ENCODE measurements at regions not wholly inside any gene's neighbourhood (a gene's known extent, or its start where the extent isn't known, plus 50 kb on each side); places are given as distances from the start of the nearest gene placed in this dataset.

DNA sequence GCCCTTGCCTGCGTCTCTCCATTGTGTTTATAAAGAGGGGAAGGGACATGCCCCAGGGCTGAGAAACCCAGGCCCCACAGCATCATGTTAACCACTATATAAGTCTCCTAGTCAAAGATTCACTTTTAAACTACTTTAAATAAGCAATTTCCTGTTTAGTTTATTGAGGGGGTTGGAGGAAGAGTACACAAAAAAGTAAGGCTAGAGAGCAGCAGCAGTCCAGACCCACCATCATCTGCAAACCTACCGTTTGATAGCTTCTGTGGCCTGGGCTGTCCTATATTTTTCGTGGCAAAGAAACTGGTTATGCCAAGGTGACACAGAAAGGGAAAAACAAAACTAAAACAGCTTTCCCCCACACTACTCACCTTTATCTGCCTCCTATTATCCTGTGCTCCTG, 646.1 kb downstream of the IRS1 start:
- intact Hi-C loops (cut with DNase I; ENCODE audit: low total_unique reads), result no loop called here
- Histone ChIP-seq H3K9me3 (no peaks in the 10 kb centered on the region), H3K36me3 (no peaks in the 10 kb centered on the region), H3K4me1 (peaks cover 0 to 7% (median 0%) of the 10 kb centered on the region in 4 donors), H3K27me3 (no peaks in the 10 kb centered on the region), H3K4me3 (no peak overlapping the region), H3K27ac (no peak overlapping the region)
- DNase-seq, result no peak
- TF ChIP-seq, protein P1, sequence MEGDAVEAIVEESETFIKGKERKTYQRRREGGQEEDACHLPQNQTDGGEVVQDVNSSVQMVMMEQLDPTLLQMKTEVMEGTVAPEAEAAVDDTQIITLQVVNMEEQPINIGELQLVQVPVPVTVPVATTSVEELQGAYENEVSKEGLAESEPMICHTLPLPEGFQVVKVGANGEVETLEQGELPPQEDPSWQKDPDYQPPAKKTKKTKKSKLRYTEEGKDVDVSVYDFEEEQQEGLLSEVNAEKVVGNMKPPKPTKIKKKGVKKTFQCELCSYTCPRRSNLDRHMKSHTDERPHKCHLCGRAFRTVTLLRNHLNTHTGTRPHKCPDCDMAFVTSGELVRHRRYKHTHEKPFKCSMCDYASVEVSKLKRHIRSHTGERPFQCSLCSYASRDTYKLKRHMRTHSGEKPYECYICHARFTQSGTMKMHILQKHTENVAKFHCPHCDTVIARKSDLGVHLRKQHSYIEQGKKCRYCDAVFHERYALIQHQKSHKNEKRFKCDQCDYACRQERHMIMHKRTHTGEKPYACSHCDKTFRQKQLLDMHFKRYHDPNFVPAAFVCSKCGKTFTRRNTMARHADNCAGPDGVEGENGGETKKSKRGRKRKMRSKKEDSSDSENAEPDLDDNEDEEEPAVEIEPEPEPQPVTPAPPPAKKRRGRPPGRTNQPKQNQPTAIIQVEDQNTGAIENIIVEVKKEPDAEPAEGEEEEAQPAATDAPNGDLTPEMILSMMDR (IDR thresholded peaks at IDR 0.05), result no peak

DNA sequence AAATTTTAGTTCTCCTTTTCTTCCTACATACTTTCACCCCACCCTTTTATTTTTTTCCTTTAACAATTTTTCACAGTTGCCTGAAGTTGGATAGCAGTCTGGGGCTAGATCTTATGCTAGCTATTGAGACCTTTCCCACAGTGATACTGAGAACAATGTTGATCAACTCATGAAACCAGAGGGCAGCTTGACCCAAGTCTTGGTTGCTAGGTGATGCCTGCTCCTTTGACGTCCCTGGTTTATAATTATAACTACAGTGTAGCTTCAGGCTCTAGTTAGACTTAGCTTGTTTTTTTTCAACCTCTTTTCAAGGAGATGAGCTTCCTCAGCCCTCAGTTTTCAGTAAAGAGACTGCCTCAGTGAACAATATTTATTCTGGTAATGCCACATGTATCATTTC, 648.5 kb downstream of the IRS1 start:
- DNase-seq, result no peak
- intact Hi-C loops (cut with DNase I; ENCODE audit: low total_unique reads), result no loop called here
- H3K36me3 ChIP-seq, result no peaks in the 10 kb centered on the region
- no peak overlapping the region for H3K4me3 ChIP-seq
- H3K27me3 ChIP-seq, result no peaks in the 10 kb centered on the region
- TF ChIP-seq, protein P1 (IDR thresholded peaks at IDR 0.05), result no peak
- peaks cover 0 to 7% (median 0%) of the 10 kb centered on the region in 4 donors for H3K4me1 ChIP-seq
- H3K27ac ChIP-seq, result no peak overlapping the region
- H3K9me3 ChIP-seq, result no peaks in the 10 kb centered on the region

DNA sequence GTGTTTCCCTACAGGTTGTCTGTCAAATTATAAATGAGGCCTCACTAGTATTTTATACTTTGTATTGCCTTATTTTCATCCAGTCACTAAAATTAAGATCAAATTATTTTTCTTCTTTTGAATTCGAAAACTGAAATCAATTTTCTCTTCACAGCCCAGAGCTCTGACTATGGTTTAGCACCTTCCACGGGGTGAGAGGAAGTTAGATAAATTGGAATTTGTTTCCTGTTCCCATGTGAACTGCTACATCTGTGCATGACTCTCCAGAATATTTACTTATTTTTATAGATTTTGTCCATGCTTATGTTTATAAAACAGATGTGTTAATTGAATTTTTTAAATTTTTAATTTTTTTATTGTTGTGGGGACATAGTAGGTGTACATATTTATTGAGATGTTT, 656.5 kb downstream of the IRS1 start:
- H3K4me3 ChIP-seq, result no peak overlapping the region
- H3K27ac ChIP-seq, result no peak overlapping the region
- intact Hi-C loops (cut with DNase I; ENCODE audit: low total_unique reads), result no loop called here
- no peaks in the 10 kb centered on the region for H3K27me3 ChIP-seq
- H3K36me3 ChIP-seq, result no peaks in the 10 kb centered on the region
- TF ChIP-seq, protein P1 (IDR thresholded peaks at IDR 0.05), result no peak
- no peak for DNase-seq
- no peaks in the 10 kb centered on the region for H3K4me1 ChIP-seq
- no peaks in the 10 kb centered on the region for H3K9me3 ChIP-seq

DNA sequence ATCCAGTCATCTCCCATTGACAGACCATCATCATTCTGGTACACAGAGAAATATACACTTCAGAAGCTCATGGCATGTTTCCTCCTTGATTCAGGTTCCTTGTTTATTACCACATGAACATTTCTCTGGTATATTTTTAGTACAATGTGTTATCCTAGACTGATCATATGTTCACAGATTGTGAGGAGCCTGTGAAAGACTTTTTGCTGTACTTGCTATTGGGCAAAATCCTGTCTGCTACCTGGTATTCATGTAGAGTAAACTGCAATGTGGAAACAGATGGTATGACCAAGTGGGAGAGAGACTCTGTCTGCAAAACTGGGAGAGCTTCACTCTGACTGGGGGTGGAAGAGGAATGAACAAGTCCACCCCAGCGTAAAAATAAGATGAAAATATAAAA, 657.2 kb downstream of the IRS1 start:
- Histone ChIP-seq H3K4me3 (no peak overlapping the region), H3K4me1 (no peaks in the 10 kb centered on the region), H3K9me3 (no peaks in the 10 kb centered on the region), H3K36me3 (no peaks in the 10 kb centered on the region), H3K27me3 (no peaks in the 10 kb centered on the region), H3K27ac (no peak overlapping the region)
- TF ChIP-seq, protein P1 (IDR thresholded peaks at IDR 0.05), result no peak
- DNase-seq, result no peak
- intact Hi-C loops (cut with DNase I; ENCODE audit: low total_unique reads), result no loop called here

DNA sequence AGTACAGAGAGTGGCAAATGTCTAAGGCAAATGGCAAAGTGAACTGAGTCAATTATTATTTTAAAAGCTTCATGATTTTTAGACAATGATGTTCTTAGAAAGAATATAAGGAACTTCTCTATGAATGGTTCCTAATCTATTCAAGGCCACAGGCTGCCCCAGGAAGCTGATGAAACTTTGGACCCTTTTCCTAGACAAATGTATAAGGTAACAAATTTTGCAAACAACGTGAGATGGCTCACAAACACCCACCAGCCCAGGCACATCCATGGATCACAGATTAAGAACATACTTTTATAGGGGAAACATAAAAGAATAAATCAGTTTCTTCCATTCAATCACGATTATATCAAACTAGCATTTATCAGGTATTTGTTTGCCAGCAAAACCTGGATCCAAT, 659.0 kb downstream of the IRS1 start:
- no peaks in the 10 kb centered on the region for H3K9me3 ChIP-seq
- TF ChIP-seq, protein P1 (IDR thresholded peaks at IDR 0.05), result no peak
- H3K36me3 ChIP-seq, result no peaks in the 10 kb centered on the region
- H3K4me3 ChIP-seq, result no peak overlapping the region
- DNase-seq, result no peak
- no peak overlapping the region for H3K27ac ChIP-seq
- H3K27me3 ChIP-seq, result no peaks in the 10 kb centered on the region
- intact Hi-C loops (cut with DNase I; ENCODE audit: low total_unique reads), result no loop called here
- H3K4me1 ChIP-seq, result no peaks in the 10 kb centered on the region

DNA sequence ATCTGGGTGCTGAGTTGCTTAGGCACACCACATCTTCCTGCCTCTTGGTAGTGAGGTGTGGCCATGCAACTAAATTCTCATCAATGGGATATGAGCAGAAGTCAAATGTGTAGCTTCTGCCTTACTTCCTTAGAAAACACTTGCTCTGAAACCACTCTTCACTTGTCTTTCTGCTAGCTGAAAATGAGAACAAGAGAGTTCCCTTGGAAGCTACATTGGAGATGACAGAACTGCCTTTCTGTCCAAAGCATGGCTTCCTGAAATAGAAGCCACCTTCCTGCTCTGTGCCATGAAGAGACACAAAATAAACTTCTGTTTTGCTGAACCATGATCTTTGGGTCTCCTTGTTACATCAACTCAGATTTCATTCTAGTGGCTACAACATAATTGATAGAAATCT, 659.9 kb downstream of the IRS1 start:
- intact Hi-C loops (cut with DNase I; ENCODE audit: low total_unique reads), result no loop called here
- TF ChIP-seq, protein P1 (IDR thresholded peaks at IDR 0.05), result no peak
- no peaks in the 10 kb centered on the region for H3K27me3 ChIP-seq
- no peaks in the 10 kb centered on the region for H3K9me3 ChIP-seq
- H3K36me3 ChIP-seq, result no peaks in the 10 kb centered on the region
- H3K4me1 ChIP-seq, result no peaks in the 10 kb centered on the region
- no peak overlapping the region for H3K27ac ChIP-seq
- no peak for DNase-seq
- no peak overlapping the region for H3K4me3 ChIP-seq
